GM19397 (cell line): ENCODE measurements at regions not wholly inside any gene's neighbourhood (a gene's known extent, or its start where the extent isn't known, plus 50 kb on each side); places are given as distances from the start of the nearest gene placed in this dataset.

ENCODE experiments used
- ATAC-seq: cut with Tn5 transposase; IDR thresholded peaks from one replicate; pipeline ENCODE4 v1.9.1; 2021; ENCODE audit warnings: mild to moderate bottlenecking, moderate library complexity; ENCODE audit not compliant: unreplicated experiment

DNA sequence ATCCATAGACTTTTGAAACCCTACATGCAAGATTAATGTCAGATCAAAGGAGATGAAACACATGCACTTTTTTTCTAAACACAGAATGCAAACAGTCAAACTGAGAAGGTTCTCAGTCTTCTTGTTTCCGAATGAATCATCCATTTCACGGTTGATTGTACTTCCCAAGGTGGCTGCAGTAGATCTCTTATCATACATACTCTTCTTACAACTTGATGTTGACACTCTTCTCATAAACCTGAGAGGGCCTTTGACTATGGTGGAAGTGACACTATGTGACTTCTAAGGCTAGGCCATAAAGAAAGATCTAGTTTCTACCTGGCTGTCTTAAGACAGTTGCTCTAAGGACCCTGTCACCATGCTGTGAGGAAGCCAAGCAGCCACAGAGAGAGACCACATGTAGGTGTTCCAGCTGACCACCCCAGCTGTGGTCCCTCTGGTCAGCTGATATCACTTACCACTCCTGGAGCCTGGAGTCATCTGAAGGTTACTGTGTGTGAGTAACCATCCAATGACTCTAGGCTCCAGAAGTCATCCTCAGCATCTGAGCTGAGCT, 67.2 kb upstream of the HMGA2 start:
- ATAC-seq: peak; percentile 79

DNA sequence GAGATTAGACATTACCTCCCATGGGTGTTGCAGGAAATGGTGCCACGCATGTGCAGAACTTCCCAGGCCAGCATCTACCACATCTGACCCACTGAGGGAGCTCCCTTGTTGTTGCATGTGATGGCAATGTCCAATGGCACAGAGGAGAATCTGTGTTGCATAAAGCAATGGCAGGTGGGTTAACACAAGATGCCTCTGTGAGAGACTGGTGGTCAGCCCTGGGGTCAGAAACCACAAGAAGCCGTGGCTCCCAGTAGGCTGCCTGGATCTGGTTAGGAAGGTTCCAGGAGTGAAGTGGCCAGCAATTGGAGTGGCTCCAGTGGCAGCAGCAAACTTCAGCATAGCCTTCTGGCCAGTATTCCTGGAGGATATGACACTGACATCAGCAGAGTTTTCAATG, 65.9 kb upstream of the HMGA2 start:
- ATAC-seq: no peak

DNA sequence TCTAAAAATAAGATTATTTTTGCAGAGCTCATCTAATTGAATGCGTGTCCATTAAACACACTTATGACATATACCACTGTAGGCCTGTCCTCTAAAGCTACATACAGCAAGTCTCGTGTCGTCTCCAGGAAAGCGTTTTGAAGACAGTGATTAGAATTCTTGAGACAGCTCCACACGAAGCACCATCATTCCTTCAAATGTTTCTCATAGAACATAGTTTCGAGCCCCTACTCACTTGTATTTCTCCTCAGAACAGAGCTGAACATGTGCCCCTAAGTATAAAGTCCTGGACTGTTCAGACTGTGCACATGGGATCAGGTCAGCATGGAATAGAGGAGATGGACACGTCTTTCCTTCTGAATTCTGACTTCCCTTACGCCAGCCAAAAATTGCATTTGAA, 64.5 kb upstream of the HMGA2 start:
- ATAC-seq: no peak

DNA sequence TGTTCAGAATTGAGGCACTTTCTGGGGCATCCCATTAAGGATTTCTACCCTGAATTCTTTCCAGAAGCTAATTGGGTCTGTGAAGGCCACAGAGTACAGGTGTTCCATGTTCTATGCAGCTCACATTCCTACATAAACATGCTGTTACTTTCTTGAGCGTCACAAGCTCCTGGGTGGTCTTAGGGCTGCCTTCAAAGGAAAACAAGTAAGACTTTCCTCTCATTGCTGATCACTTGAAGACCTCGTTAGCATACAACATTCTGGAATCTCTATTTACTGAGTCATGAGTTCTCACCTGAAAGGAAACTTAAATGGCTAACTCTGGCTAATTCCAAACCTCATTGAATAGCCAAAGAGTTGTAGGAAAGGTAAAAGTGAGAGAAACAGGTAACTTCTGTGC, 63.0 kb upstream of the HMGA2 start:
- no peak for ATAC-seq

DNA sequence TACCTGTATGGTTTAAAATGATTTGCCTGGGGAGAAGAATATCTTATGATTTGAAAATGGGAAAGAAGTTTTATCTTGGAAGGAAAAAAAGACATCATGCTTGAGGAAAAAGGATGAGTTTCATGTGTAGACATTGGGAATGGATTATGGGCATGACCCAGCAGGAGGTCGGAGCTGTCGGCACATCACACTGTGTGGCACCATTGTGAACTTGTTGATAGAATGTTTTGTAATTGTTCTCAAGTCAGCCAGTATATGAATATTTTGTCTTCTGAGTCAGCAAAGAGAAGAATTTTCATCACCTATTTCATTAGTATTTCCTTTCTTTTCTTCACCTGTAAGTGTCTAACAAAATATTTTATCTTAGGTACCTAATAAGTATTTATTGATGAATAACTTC, 60.0 kb upstream of the HMGA2 start:
- ATAC-seq: no peak

DNA sequence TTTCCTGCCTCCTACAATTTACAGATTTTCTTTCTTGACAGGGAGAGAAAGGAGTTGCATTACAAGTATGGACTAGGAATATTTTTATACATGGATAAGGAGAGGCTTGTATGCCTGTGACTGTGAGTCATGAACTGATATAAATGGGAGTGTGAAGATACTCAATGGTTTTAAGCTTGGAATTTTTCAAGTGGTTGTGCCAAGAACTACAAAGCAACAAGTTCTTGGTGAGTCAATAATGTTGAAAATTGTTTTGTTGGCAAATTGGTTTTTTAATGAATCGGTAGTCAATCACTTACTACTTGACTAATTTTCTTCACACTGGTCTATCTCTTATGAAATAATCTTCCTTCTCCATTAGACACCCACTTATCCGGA, 58.9 kb upstream of the HMGA2 start:
- no peak for ATAC-seq

DNA sequence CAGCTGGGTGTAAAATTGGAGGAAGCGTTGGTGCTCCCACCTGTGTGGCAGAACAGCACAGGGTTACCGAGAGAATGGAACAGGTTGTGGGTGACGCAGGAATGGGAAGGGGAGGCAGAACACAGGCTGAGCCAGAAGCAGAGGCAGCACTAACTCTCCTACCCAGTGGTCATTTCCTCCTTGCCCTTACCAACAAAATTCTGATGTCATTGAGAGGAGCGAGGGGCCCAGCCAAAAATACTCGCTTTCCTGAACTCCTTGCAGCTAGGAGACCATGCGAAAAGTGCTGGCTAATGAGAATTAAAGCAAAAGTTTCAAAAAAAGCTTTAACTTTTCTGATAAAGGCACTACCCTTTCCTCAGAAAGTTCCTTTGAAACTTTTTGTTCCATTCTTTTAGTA, 54.4 kb upstream of the HMGA2 start:
- no peak for ATAC-seq
